Panc1 (cell line): ENCODE measurements at regions not wholly inside any gene's neighbourhood (a gene's known extent, or its start where the extent isn't known, plus 50 kb on each side); places are given as distances from the start of the nearest gene placed in this dataset.

Experiments
- ATAC-seq: fragments of 200-7000 bp; cut with Tn5 transposase; 2 replicates; pipeline ENCODE4 v1.9.1; 2020; ENCODE audit warnings: mild to moderate bottlenecking, moderate library complexity
- BruUV-seq: library from RNA; stranded (reverse); fragments of 400-500 nt; replicated peaks from 2 replicates; lab custom pipeline; 2021; lab: Mats Ljungman, UMichigan
- CTCF ChIA-PET: fragments of 300-600 bp; sonication (Branson Sonifier 250); formaldehyde crosslinking; loops from one replicate; lab custom pipeline; 2022; ENCODE audit warnings: antibody characterized with exemption; lab: Charles Lee
- POLR2A ChIA-PET: fragments of 300-600 bp; sonication (Branson Sonifier 250); formaldehyde crosslinking; loops from one replicate; lab custom pipeline; 2022; ENCODE audit warnings: antibody characterized with exemption; lab: Charles Lee
- DNase-seq: peaks from one replicate; pipeline ENCODE4 v3.0.0-alpha.2; 2010; ENCODE audit warnings: low read depth, low spot score
- H3K27ac ChIP-seq: 2 replicates; pipeline ENCODE4 v1.5.1; 2011; ENCODE audit warnings: mild to moderate bottlenecking, low read length, inconsistent platforms
- H3K27me3 ChIP-seq: fragments of 200-500 bp; sonication (Bioruptor generic); 2 replicates; pipeline ENCODE4 v1.6.0; 2014; ENCODE audit warnings: low read length, inconsistent platforms; ENCODE audit not compliant: control insufficient read depth, insufficient read depth
- H3K36me3 ChIP-seq: fragments of 200-500 bp; sonication (Bioruptor generic); 2 replicates; pipeline ENCODE4 v1.5.1; 2014; ENCODE audit warnings: inconsistent platforms, mild to moderate bottlenecking, low read length, moderate library complexity; ENCODE audit not compliant: control insufficient read depth, insufficient read depth
- H3K4me1 ChIP-seq: 2 replicates; pipeline ENCODE4 v1.5.1; 2011; ENCODE audit warnings: inconsistent platforms, mild to moderate bottlenecking, low read length, moderate library complexity; ENCODE audit not compliant: control insufficient read depth, insufficient read depth
- H3K4me3 ChIP-seq, 2 experiments: 2 replicates each; pipeline ENCODE4 v1.5.1; 2011 to 2012; ENCODE audit warnings: low read depth in 2 of 2, low read length in 2 of 2, mild to moderate bottlenecking in 2 of 2, inconsistent platforms in 1 of 2, moderate library complexity in 1 of 2
- H3K9me3 ChIP-seq: fragments of 200-500 bp; sonication (Bioruptor generic); 2 replicates; pipeline ENCODE4 v1.5.1; 2014; ENCODE audit warnings: low read depth, mild to moderate bottlenecking, inconsistent platforms, low read length, moderate library complexity; ENCODE audit not compliant: control insufficient read depth, insufficient read depth
- CTCF ChIP-seq: fragments of 450-650 bp; IDR thresholded peaks from 2 replicates; pipeline ENCODE4 v1.5.1; 2017; ENCODE audit warnings: mild to moderate bottlenecking
- POLR2AphosphoS5 ChIP-seq: IDR thresholded peaks from 2 replicates; pipeline ENCODE4 v1.6.1; 2012; ENCODE audit warnings: mild to moderate bottlenecking, low read depth, low read length, moderate library complexity
- SIN3A ChIP-seq: IDR thresholded peaks from 2 replicates; pipeline ENCODE4 v1.6.1; 2012; ENCODE audit warnings: low read depth, mild to moderate bottlenecking, low read length, moderate library complexity, borderline replicate concordance; ENCODE audit not compliant: insufficient read depth
- TCF7L2 ChIP-seq: IDR thresholded peaks from 2 replicates; pipeline ENCODE4 v1.6.1; 2011; ENCODE audit warnings: mild to moderate bottlenecking, low read depth, low read length, inconsistent platforms
- in situ Hi-C: cut with HindIII; loops from 2 replicates; pipeline ENCODE4 v1.10.0; 2016; ENCODE audit warnings: low sequenced_read_pairs, low pct_unique_long_range_greater_than_20kb
- intact Hi-C: fragments of 100-400 bp; cut with micrococcal nuclease; formaldehyde crosslinking; loops from one replicate; pipeline ENCODE4 v1.10.0; 2022; ENCODE audit not compliant: unreplicated experiment
- TF ChIP-seq, protein P1 (sequence below), 2 experiments: IDR thresholded peaks; 2 replicates each; pipeline ENCODE4 v1.6.1; 2011 to 2012; ENCODE audit warnings: low read depth in 2 of 2, control low read depth in 1 of 2, low read length in 1 of 2, mild to moderate bottlenecking in 1 of 2, moderate library complexity in 1 of 2; ENCODE audit not compliant: insufficient read depth in 1 of 2

DNA sequence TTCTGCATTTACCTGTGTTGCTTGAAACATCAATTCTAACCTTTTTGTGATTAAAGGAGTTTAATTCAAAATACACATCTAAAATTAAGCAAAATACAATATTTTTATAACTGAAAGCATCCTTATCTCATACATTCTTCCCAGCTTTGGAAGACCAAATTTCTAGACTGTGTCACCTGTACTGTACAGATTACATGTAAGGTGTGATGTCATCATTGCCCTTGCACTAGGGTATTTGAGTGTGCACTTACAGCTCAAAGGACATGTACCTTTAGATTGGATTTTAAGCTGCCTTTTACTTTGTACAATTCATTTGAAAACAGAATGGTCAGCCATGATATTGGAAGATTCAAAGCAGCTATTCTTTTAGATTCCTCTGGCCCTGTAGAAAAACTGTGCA, 932.8 kb upstream of the POU3F3 start:
- Histone ChIP-seq H3K4me1 (no peaks in the 10 kb centered on the region), H3K9me3 (no peaks in the 10 kb centered on the region), H3K27me3 (no peaks in the 10 kb centered on the region), H3K27ac (no peak overlapping the region), H3K4me3 (no peak overlapping the region), H3K36me3 (no peaks in the 10 kb centered on the region)
- in situ Hi-C loops (no loop called here), intact Hi-C loops (loop anchor here (10.0 kb wide), 1 partner anchor 516 kb away; no protein-coding TSS in a partner anchor)
- no peak for ATAC-seq
- TF ChIP-seq CTCF (no peak), SIN3A (no peak), TCF7L2 (no peak), POLR2AphosphoS5 (no peak)
- TF ChIP-seq, protein P1, sequence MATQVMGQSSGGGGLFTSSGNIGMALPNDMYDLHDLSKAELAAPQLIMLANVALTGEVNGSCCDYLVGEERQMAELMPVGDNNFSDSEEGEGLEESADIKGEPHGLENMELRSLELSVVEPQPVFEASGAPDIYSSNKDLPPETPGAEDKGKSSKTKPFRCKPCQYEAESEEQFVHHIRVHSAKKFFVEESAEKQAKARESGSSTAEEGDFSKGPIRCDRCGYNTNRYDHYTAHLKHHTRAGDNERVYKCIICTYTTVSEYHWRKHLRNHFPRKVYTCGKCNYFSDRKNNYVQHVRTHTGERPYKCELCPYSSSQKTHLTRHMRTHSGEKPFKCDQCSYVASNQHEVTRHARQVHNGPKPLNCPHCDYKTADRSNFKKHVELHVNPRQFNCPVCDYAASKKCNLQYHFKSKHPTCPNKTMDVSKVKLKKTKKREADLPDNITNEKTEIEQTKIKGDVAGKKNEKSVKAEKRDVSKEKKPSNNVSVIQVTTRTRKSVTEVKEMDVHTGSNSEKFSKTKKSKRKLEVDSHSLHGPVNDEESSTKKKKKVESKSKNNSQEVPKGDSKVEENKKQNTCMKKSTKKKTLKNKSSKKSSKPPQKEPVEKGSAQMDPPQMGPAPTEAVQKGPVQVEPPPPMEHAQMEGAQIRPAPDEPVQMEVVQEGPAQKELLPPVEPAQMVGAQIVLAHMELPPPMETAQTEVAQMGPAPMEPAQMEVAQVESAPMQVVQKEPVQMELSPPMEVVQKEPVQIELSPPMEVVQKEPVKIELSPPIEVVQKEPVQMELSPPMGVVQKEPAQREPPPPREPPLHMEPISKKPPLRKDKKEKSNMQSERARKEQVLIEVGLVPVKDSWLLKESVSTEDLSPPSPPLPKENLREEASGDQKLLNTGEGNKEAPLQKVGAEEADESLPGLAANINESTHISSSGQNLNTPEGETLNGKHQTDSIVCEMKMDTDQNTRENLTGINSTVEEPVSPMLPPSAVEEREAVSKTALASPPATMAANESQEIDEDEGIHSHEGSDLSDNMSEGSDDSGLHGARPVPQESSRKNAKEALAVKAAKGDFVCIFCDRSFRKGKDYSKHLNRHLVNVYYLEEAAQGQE (IDR thresholded peaks at IDR 0.05; ENCODE audit: insufficient read depth in 1 of 2, low read depth in 2 of 2, low read length in 1 of 2): no peak
- POLR2A ChIA-PET: no interaction called here
- CTCF ChIA-PET: no interaction called here
- no peak for DNase-seq
- BruUV-seq: no TSS peak

DNA sequence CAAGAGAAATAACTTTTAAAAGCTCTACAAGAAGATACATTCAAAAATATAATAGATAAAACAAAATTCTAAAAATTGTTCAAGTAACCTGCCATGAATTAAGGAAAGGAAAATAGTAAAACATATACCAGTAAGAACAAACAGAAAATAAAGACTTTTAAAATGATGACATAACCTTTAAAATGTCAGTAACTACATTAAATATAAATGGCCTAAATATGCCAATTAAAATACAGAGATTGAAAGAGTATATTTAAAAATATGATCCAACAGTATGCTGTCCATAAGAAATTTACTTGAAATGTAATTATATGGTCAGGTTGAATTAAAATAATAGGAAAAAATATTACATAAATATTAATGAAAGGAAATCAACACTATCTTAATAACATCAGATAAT, 911.7 kb upstream of the POU3F3 start:
- ATAC-seq (no peak), DNase-seq (no peak)
- Histone ChIP-seq H3K4me3 (no peak overlapping the region), H3K27ac (no peak overlapping the region), H3K9me3 (peaks cover 11% of the 10 kb centered on the region), H3K27me3 (no peaks in the 10 kb centered on the region), H3K36me3 (no peaks in the 10 kb centered on the region), H3K4me1 (no peaks in the 10 kb centered on the region)
- BruUV-seq: no TSS peak
- TF ChIP-seq TCF7L2: no peak
- TF ChIP-seq SIN3A: no peak
- no peak for TF ChIP-seq POLR2AphosphoS5
- no peak for TF ChIP-seq CTCF
- TF ChIP-seq, protein P1 (IDR thresholded peaks at IDR 0.05; ENCODE audit: insufficient read depth in 1 of 2, low read depth in 2 of 2, low read length in 1 of 2): no peak
- intact Hi-C loops: no loop called here
- in situ Hi-C loops: no loop called here
- ChIA-PET CTCF (no interaction called here), POLR2A (no interaction called here)
